ENCODE measurements at regions not wholly inside any gene's neighbourhood (a gene's known extent, or its start where the extent isn't known, plus 50 kb on each side); places are given as distances from the start of the nearest gene placed in this dataset.

- POLR2A ChIA-PET: no interaction called here
- H3K4me3 Mint-ChIP-seq: no peak overlapping the region
- H3K4me3 ChIP-seq (ENCODE audit: low read length): no peak overlapping the region
- H3K36me3 Mint-ChIP-seq (ENCODE audit: low read depth): no peaks in the 10 kb centered on the region
- H3K9me3 Mint-ChIP-seq: no peaks in the 10 kb centered on the region
- no peaks in the 10 kb centered on the region for H3K4me1 Mint-ChIP-seq (ENCODE audit: low read depth)
- no peaks in the 10 kb centered on the region for H3K4me1 ChIP-seq (ENCODE audit: insufficient read depth, low read length)
- TF ChIP-seq CTCF (IDR thresholded peaks at IDR 0.05): no peak
- peaks cover 0 to 9% of the 10 kb centered on the region in 2 experiments for H3K27me3 ChIP-seq (ENCODE audit: control insufficient read depth in 1 of 2, insufficient read depth in 2 of 2, low read length in 2 of 2)
- DNase-seq (no peak), ATAC-seq (ENCODE audit: poor library complexity) (no peak)
- H3K27ac ChIP-seq (ENCODE audit: low read depth in 1 of 2, low read length in 2 of 2): no peak overlapping the region
- intact Hi-C loops (cut with DNase I, micrococcal nuclease): no loop called here
- no peaks in the 10 kb centered on the region for H3K9me3 ChIP-seq (ENCODE audit: control insufficient read depth in 1 of 2, insufficient read depth in 1 of 2, low read length in 2 of 2)
- H3K36me3 ChIP-seq (ENCODE audit: insufficient read depth, low read length): no peaks in the 10 kb centered on the region
- CTCF ChIA-PET: no interaction called here
- H3K27me3 Mint-ChIP-seq: peaks cover 26% of the 10 kb centered on the region
- H3K27ac Mint-ChIP-seq: no peak overlapping the region
Observed at GRCh38 chr20:51135926-51136715, 113.2 kb upstream of the KCNG1 start.

GRCh38 chr20:51134405-51134804, 111.5 kb upstream of the KCNG1 start:
- ChIA-PET POLR2A (no interaction called here), CTCF (no interaction called here)
- no peak for TF ChIP-seq CTCF (IDR thresholded peaks at IDR 0.05)
- Mint-ChIP-seq H3K27me3 (peaks cover 33% of the 10 kb centered on the region), H3K9me3 (no peaks in the 10 kb centered on the region), H3K36me3 (ENCODE audit: low read depth) (no peaks in the 10 kb centered on the region), H3K27ac (no peak overlapping the region), H3K4me1 (ENCODE audit: low read depth) (no peaks in the 10 kb centered on the region), H3K4me3 (no peak overlapping the region)
- H3K9me3 ChIP-seq (ENCODE audit: control insufficient read depth in 1 of 2, insufficient read depth in 1 of 2, low read length in 2 of 2): no peaks in the 10 kb centered on the region
- intact Hi-C loops (cut with DNase I, micrococcal nuclease): no loop called here
- H3K4me3 ChIP-seq (ENCODE audit: low read length): no peak overlapping the region
- ATAC-seq (ENCODE audit: poor library complexity): no peak
- no peaks in the 10 kb centered on the region for H3K36me3 ChIP-seq (ENCODE audit: insufficient read depth, low read length)
- H3K27ac ChIP-seq (ENCODE audit: low read depth in 1 of 2, low read length in 2 of 2): no peak overlapping the region
- no peak for DNase-seq
- peaks cover 0 to 8% of the 10 kb centered on the region in 2 experiments for H3K27me3 ChIP-seq (ENCODE audit: control insufficient read depth in 1 of 2, insufficient read depth in 2 of 2, low read length in 2 of 2)
- H3K4me1 ChIP-seq (ENCODE audit: insufficient read depth, low read length): no peaks in the 10 kb centered on the region

DNA sequence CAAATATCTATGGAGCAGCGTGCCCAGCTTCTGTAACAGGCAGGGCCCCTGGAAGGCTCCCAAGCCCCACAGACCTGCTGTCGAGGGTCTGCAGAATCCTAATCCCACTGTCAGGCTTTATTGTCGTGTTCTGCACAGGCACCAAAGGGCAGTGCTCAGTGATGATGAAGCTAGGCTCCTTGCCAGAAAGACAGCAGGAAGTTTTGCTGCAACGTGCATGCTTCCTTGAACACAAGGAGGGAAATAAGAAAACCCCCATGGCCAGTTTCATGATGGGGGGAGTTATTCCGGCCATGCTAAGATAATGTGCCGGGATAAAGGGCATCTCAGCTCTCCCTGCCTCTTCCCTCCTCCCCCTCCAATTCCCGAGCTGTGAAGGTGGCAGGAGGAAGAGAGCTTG, 109.4 kb upstream of the KCNG1 start:
- no peak overlapping the region for H3K27ac Mint-ChIP-seq
- TF ChIP-seq CTCF (IDR thresholded peaks at IDR 0.05): no peak
- Histone ChIP-seq H3K27me3 (ENCODE audit: control insufficient read depth in 1 of 2, insufficient read depth in 2 of 2, low read length in 2 of 2) (peaks cover 0 to 8% of the 10 kb centered on the region in 2 experiments), H3K4me1 (ENCODE audit: insufficient read depth, low read length) (peaks cover 6% of the 10 kb centered on the region), H3K27ac (ENCODE audit: low read depth in 1 of 2, low read length in 2 of 2) (no peak overlapping the region), H3K9me3 (ENCODE audit: control insufficient read depth in 1 of 2, insufficient read depth in 1 of 2, low read length in 2 of 2) (no peaks in the 10 kb centered on the region), H3K4me3 (ENCODE audit: low read length) (no peak overlapping the region), H3K36me3 (ENCODE audit: insufficient read depth, low read length) (no peaks in the 10 kb centered on the region)
- H3K36me3 Mint-ChIP-seq (ENCODE audit: low read depth): no peaks in the 10 kb centered on the region
- no peaks in the 10 kb centered on the region for H3K4me1 Mint-ChIP-seq (ENCODE audit: low read depth)
- ATAC-seq (ENCODE audit: poor library complexity) (no peak), DNase-seq (no peak)
- H3K4me3 Mint-ChIP-seq: no peak overlapping the region
- H3K27me3 Mint-ChIP-seq: peaks cover 30% of the 10 kb centered on the region
- intact Hi-C loops (cut with DNase I, micrococcal nuclease): no loop called here
- ChIA-PET CTCF (no interaction called here), POLR2A (no interaction called here)
- no peaks in the 10 kb centered on the region for H3K9me3 Mint-ChIP-seq
